NCI-H2227 (cell line): ENCODE measurements at regions not wholly inside any gene's neighbourhood (a gene's known extent, or its start where the extent isn't known, plus 50 kb on each side); places are given as distances from the start of the nearest gene placed in this dataset.

Experiments used
- DNase-seq: peaks from one replicate; lab custom pipeline; 2025; ENCODE audit not compliant: unreplicated experiment; lab: John Stamatoyannopoulos, UW

- no peak for DNase-seq
Observed at GRCh38 chr2:58671675-58672074, 430.6 kb upstream of the FANCL start.

- no peak for DNase-seq
Observed at GRCh38 chr2:58669998-58670397, 428.9 kb upstream of the FANCL start.

GRCh38 chr2:58667137-58667774, 426.1 kb upstream of the FANCL start:
- no peak for DNase-seq

- no peak for DNase-seq
Observed at GRCh38 chr2:58666323-58666970, 425.3 kb upstream of the FANCL start.

- DNase-seq: no peak
Observed at GRCh38 chr2:58665154-58665553, 424.0 kb upstream of the FANCL start.

GRCh38 chr2:58664523-58665151, 423.5 kb upstream of the FANCL start:
- no peak for DNase-seq

GRCh38 chr2:58660046-58660445, 418.9 kb upstream of the FANCL start:
- no peak for DNase-seq

- DNase-seq: no peak
Observed at GRCh38 chr2:58655152-58655551, 414.0 kb upstream of the FANCL start.

GRCh38 chr2:58651930-58652329, 410.8 kb upstream of the FANCL start:
- no peak for DNase-seq

GRCh38 chr2:58650781-58651180, 409.7 kb upstream of the FANCL start:
- no peak for DNase-seq

- no peak for DNase-seq
Observed at GRCh38 chr2:58649756-58650155, 408.6 kb upstream of the FANCL start.

GRCh38 chr2:58645017-58645416, 403.9 kb upstream of the FANCL start:
- DNase-seq: no peak

GRCh38 chr2:58644451-58644850, 403.3 kb upstream of the FANCL start:
- DNase-seq: peak; percentile 19

GRCh38 chr2:58641001-58641400, 399.9 kb upstream of the FANCL start:
- no peak for DNase-seq

GRCh38 chr2:58640042-58640441, 398.9 kb upstream of the FANCL start:
- DNase-seq: no peak

GRCh38 chr2:58638256-58638805, 397.2 kb upstream of the FANCL start:
- no peak for DNase-seq

- no peak for DNase-seq
Observed at GRCh38 chr2:58636872-58637271, 395.7 kb upstream of the FANCL start.

GRCh38 chr2:58635801-58636375, 394.8 kb upstream of the FANCL start:
- DNase-seq: no peak

- no peak for DNase-seq
Observed at GRCh38 chr2:58634653-58635370, 393.7 kb upstream of the FANCL start.

- no peak for DNase-seq
Observed at GRCh38 chr2:58633613-58634365, 392.7 kb upstream of the FANCL start.
